ENCODE measurements at regions not wholly inside any gene's neighbourhood (a gene's known extent, or its start where the extent isn't known, plus 50 kb on each side); places are given as distances from the start of the nearest gene placed in this dataset.

DNA sequence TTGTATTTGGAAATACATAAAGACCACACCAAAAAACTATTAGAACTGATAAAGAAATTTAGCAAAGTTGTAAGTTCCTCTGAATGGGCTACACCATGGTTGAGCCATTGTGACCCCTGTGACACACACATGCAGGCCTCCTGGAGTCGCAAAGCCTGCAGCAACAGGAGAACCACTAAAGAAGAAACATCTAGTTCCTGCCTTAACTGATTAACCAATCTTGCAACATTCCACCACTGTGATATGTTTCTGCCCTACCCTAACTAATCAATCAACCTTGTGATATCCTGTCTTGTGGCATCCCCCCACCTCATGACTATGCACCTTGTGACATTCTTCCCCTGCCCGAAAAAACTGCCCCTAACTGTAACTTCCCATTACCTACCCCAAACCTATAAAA is 401.8 kb downstream of the PRDM5 start:
- intact Hi-C loops (cut with DNase I, micrococcal nuclease), result no loop called here
- Mint-ChIP-seq H3K4me1 (no peaks in the 10 kb centered on the region), H3K4me3 (no peak overlapping the region), H3K27me3 (peaks cover 2% of the 10 kb centered on the region), H3K36me3 (ENCODE audit: low read depth) (no peaks in the 10 kb centered on the region), H3K9me3 (ENCODE audit: low read depth) (no peaks in the 10 kb centered on the region), H3K27ac (no peak overlapping the region)
- CTCF ChIA-PET, result no interaction called here
- ATAC-seq (no peak), DNase-seq (no peak)
- POLR2A ChIA-PET, result no interaction called here

DNA sequence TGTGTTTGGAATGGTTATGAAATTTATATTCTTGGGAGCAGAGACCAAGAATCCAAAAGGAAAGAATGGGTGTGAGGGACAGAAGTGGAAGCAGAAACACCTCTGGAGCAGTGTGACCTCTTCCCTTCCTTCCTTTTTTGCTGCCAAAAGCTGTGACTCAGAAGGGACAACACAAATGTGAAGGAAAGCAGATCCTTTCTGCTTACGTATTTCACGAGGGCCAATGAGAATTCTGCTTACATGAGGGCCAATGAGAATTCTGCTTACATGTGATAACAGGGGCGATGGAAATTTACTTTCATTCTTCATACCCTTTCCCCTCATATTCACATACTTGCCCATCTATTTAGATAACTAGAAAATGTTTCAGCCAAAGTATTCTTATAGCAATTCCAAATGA is 404.6 kb downstream of the PRDM5 start:
- intact Hi-C loops (cut with DNase I, micrococcal nuclease), result no loop called here
- no peaks in the 10 kb centered on the region for H3K4me1 Mint-ChIP-seq
- peaks cover 2% of the 10 kb centered on the region for H3K27me3 Mint-ChIP-seq
- ChIA-PET POLR2A (no interaction called here), CTCF (no interaction called here)
- no peaks in the 10 kb centered on the region for H3K36me3 Mint-ChIP-seq (ENCODE audit: low read depth)
- DNase-seq, result no peak
- no peaks in the 10 kb centered on the region for H3K9me3 Mint-ChIP-seq (ENCODE audit: low read depth)
- H3K4me3 Mint-ChIP-seq, result no peak overlapping the region
- no peak for ATAC-seq
- H3K27ac Mint-ChIP-seq, result no peak overlapping the region

GRCh38 chr4:120509719-120510118 is 412.8 kb downstream of the PRDM5 start:
- ATAC-seq (no peak), DNase-seq (no peak)
- no peak overlapping the region for H3K27ac Mint-ChIP-seq
- intact Hi-C loops (cut with DNase I, micrococcal nuclease), result no loop called here
- ChIA-PET POLR2A (no interaction called here), CTCF (no interaction called here)
- peaks cover 3% of the 10 kb centered on the region for H3K9me3 Mint-ChIP-seq (ENCODE audit: low read depth)
- peaks cover 2% of the 10 kb centered on the region for H3K27me3 Mint-ChIP-seq
- H3K4me1 Mint-ChIP-seq, result no peaks in the 10 kb centered on the region
- no peak overlapping the region for H3K4me3 Mint-ChIP-seq
- no peaks in the 10 kb centered on the region for H3K36me3 Mint-ChIP-seq (ENCODE audit: low read depth)

GRCh38 chr4:120509222-120509621 is 413.3 kb downstream of the PRDM5 start:
- intact Hi-C loops (cut with DNase I, micrococcal nuclease), result no loop called here
- H3K4me3 Mint-ChIP-seq, result no peak overlapping the region
- ATAC-seq, result no peak

DNA sequence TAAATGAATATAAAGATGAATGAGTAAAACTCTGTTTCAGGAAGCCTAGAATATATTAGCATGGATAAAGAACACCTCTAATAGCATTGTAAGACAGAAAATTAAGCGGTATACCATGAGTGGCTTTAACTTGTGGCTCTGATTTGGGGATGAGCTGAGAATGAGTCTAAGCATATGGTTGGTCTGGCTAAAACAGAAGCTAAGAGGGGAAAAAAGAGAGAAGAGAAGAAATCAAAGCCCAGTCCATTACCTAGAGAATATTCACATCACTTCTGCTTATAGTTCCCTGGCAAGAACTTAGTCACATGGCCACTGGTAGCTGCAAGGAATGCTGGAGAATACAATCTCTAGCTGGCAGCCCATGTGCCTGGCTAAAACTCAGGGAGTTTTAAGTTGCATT is 414.5 kb downstream of the PRDM5 start:
- POLR2A ChIA-PET, result no interaction called here
- Mint-ChIP-seq H3K36me3 (ENCODE audit: low read depth) (no peaks in the 10 kb centered on the region), H3K9me3 (ENCODE audit: low read depth) (peaks cover 3% of the 10 kb centered on the region), H3K27me3 (peaks cover 2% of the 10 kb centered on the region), H3K4me3 (no peak overlapping the region), H3K27ac (no peak overlapping the region), H3K4me1 (no peaks in the 10 kb centered on the region)
- DNase-seq, result no peak
- ATAC-seq, result no peak
- CTCF ChIA-PET, result no interaction called here
- intact Hi-C loops (cut with DNase I, micrococcal nuclease), result no loop called here

More at GRCh38 chr4:120509222-120509621, 413.3 kb downstream of the PRDM5 start:
- peaks cover 2% of the 10 kb centered on the region for H3K27me3 Mint-ChIP-seq
- no peak overlapping the region for H3K27ac Mint-ChIP-seq
- H3K9me3 Mint-ChIP-seq (ENCODE audit: low read depth), result peaks cover 3% of the 10 kb centered on the region
- no peaks in the 10 kb centered on the region for H3K36me3 Mint-ChIP-seq (ENCODE audit: low read depth)
- no peaks in the 10 kb centered on the region for H3K4me1 Mint-ChIP-seq
- POLR2A ChIA-PET, result no interaction called here
- CTCF ChIA-PET, result no interaction called here
- no peak for DNase-seq

GRCh38 chr4:120506536-120506935 is 416.0 kb downstream of the PRDM5 start:
- intact Hi-C loops (cut with DNase I, micrococcal nuclease), result no loop called here
- Mint-ChIP-seq H3K36me3 (ENCODE audit: low read depth) (no peaks in the 10 kb centered on the region), H3K4me3 (no peak overlapping the region), H3K27ac (no peak overlapping the region), H3K4me1 (no peaks in the 10 kb centered on the region), H3K27me3 (peaks cover 2% of the 10 kb centered on the region), H3K9me3 (ENCODE audit: low read depth) (peaks cover 5% of the 10 kb centered on the region)
- ChIA-PET POLR2A (no interaction called here), CTCF (no interaction called here)
- ATAC-seq (no peak), DNase-seq (no peak)

DNA sequence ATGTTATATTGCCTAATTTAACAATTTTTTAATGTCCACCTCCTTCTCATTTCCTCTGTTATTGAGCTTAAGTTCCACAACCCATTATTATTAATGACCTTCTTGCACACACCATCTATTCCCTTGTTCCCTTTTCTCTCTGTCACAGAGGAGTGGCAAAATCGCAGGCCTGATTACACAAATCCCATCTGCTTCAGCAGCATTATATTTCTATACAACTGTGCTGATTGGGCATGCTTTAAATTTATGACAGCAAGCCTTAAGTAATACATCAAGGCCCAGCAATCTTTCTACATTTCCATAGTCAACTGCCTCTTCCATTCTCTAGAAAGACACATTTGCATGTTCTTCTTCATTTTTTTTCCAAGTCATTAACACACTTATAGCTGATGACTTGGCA is 423.8 kb downstream of the PRDM5 start:
- ChIA-PET POLR2A (no interaction called here), CTCF (no interaction called here)
- Mint-ChIP-seq H3K27me3 (no peaks in the 10 kb centered on the region), H3K27ac (no peak overlapping the region), H3K36me3 (ENCODE audit: low read depth) (no peaks in the 10 kb centered on the region), H3K9me3 (ENCODE audit: low read depth) (peaks cover 4% of the 10 kb centered on the region), H3K4me1 (no peaks in the 10 kb centered on the region), H3K4me3 (no peak overlapping the region)
- intact Hi-C loops (cut with DNase I, micrococcal nuclease), result no loop called here
- ATAC-seq (no peak), DNase-seq (no peak)

DNA sequence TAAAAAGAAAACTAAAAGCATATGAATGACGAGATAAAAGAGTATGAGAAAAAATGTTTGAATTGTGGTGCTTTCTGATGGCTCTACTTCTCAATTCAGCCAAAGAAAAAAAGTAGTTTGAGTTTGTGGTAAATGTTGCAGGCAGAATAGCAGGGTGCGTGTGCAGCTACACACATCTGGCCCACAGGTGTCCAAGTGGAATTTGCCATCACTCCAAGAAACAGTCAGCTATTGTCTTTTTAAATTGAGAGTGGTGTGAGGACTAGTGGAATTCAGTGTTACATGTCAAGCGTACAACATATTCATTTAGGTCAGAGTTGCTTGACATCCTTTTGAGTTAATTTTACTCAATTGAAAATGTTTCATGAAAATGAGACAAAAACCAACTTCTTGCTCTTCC is 424.8 kb upstream of the MAD2L1 start:
- Mint-ChIP-seq H3K36me3 (ENCODE audit: low read depth) (no peaks in the 10 kb centered on the region), H3K4me1 (no peaks in the 10 kb centered on the region)
- CTCF ChIA-PET, result interaction anchor here (0.6 kb wide), 1 partner anchor 481 kb away, joined by 4 read pairs; no protein-coding TSS in a partner anchor

DNA sequence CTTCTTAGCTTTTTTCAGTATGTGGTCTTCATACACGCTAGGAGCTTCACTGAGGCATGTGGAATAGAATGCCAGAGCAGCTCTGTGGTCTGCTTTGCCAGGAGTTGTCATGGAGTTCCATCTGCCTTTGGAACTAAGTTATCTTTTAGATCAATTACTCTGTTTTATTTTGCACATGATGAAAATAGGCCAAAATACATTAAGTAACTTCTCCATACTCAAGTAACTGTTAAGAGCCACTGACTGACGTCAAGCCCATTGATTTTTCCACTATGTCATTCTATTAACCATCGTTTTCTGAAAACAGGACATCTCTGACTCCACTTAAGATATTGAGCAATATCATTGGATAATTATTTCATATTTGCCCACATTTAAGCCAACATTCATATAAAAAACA is 415.1 kb upstream of the MAD2L1 start:
- Mint-ChIP-seq H3K9me3 (ENCODE audit: low read depth) (no peaks in the 10 kb centered on the region), H3K4me3 (no peak overlapping the region), H3K36me3 (ENCODE audit: low read depth) (no peaks in the 10 kb centered on the region), H3K27me3 (peaks cover 3% of the 10 kb centered on the region), H3K27ac (no peak overlapping the region), H3K4me1 (no peaks in the 10 kb centered on the region)
- POLR2A ChIA-PET, result no interaction called here
- intact Hi-C loops (cut with DNase I, micrococcal nuclease), result no loop called here
- no peak for DNase-seq
- CTCF ChIA-PET, result no interaction called here
- no peak for ATAC-seq

More for the DNA sequence above, 424.8 kb upstream of the MAD2L1 start:
- POLR2A ChIA-PET, result no interaction called here
- H3K4me3 Mint-ChIP-seq, result no peak overlapping the region
- ATAC-seq (no peak), DNase-seq (no peak)
- H3K9me3 Mint-ChIP-seq (ENCODE audit: low read depth), result peaks cover 3% of the 10 kb centered on the region
- H3K27me3 Mint-ChIP-seq, result no peaks in the 10 kb centered on the region
- intact Hi-C loops (cut with DNase I, micrococcal nuclease), result no loop called here
- no peak overlapping the region for H3K27ac Mint-ChIP-seq

DNA sequence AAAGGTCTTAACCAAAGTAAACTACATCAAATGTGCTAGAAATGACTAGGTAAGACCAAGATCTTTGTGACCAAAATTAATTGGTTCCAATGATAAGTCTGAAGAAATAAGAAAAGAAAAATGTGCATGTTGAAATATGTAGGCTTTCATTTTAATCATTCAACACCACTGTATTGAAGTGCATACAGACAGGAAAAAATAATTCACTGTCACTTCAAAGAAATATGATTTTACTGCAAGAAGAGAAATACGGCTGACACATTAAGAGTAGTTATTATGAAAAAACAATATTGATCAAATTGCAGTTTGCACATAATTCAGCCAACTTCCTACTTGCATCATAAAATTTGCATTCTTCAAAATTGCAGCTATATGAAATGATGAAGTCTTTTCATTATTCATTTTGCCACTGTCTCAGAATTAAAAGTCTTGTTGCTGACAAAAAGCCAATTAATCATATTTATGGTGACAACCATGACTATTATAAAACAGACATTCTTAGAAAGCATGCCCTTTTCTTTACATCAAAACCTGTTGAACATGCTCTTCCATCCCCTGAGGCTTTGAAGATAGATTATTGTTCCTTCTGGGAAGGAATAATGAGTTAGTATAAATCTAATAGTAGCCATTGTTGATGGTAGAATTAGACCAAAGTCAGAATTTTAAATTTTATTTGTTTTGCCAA is 405.9 kb upstream of the MAD2L1 start:
- Mint-ChIP-seq H3K9me3 (ENCODE audit: low read depth) (no peaks in the 10 kb centered on the region), H3K36me3 (ENCODE audit: low read depth) (no peaks in the 10 kb centered on the region), H3K4me1 (no peaks in the 10 kb centered on the region), H3K4me3 (no peak overlapping the region), H3K27me3 (no peaks in the 10 kb centered on the region), H3K27ac (no peak overlapping the region)
- DNase-seq, result no peak
- ATAC-seq, result no peak
- ChIA-PET CTCF (no interaction called here), POLR2A (no interaction called here)
- intact Hi-C loops (cut with DNase I, micrococcal nuclease), result no loop called here

DNA sequence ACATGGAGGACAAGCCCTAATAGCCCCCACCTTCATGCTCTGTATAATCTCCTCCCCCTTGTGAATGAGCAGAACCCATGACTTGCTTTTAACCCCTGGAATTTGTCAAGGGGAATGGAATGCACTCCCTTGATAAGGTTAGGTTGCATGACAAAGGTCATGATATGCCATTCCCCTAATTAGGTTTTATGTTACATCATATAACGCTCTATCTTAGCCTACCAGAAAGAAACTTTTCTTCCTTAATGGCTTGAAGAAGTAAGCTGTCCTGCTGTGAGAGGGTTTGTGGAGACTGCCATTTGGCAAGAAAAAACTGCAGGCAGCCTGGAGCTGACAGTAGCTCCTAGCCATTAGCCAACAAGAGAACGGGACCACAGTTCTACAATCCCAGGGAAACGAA is 399.8 kb upstream of the MAD2L1 start:
- H3K27me3 Mint-ChIP-seq, result peaks cover 4% of the 10 kb centered on the region
- ChIA-PET CTCF (no interaction called here), POLR2A (no interaction called here)
- no peaks in the 10 kb centered on the region for H3K36me3 Mint-ChIP-seq (ENCODE audit: low read depth)
- DNase-seq, result no peak
- H3K4me1 Mint-ChIP-seq, result no peaks in the 10 kb centered on the region
- no peak for ATAC-seq
- intact Hi-C loops (cut with DNase I, micrococcal nuclease), result no loop called here
- H3K9me3 Mint-ChIP-seq (ENCODE audit: low read depth), result peaks cover 4% of the 10 kb centered on the region
- no peak overlapping the region for H3K27ac Mint-ChIP-seq
- H3K4me3 Mint-ChIP-seq, result no peak overlapping the region

- Mint-ChIP-seq H3K9me3 (ENCODE audit: low read depth) (no peaks in the 10 kb centered on the region), H3K4me1 (no peaks in the 10 kb centered on the region), H3K36me3 (ENCODE audit: low read depth) (no peaks in the 10 kb centered on the region), H3K4me3 (no peak overlapping the region), H3K27me3 (peaks cover 5% of the 10 kb centered on the region), H3K27ac (no peak overlapping the region)
- DNase-seq (no peak), ATAC-seq (no peak)
- intact Hi-C loops (cut with DNase I, micrococcal nuclease), result no loop called here
- POLR2A ChIA-PET, result no interaction called here
- CTCF ChIA-PET, result no interaction called here
Observed at GRCh38 chr4:120454788-120455187, 388.1 kb upstream of the MAD2L1 start.

DNA sequence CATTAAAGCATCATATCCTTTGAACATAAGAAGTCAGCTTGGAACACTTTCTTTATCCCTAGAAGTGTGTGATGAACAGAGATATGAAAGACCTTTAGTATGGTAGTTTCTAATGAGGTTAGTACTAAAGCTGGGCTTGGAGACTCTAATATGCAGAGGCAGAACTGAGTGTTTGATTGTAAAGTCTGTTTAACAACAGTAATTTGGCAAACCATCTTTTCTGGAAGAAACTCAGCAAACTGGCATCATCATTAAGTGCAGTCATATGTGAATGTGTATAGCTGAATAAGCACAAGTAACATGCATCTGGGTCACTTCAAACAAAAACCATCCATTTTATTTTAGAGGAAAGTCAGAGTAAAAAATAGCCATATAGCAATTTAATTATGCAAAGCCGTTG is 385.9 kb upstream of the MAD2L1 start:
- no peaks in the 10 kb centered on the region for H3K36me3 Mint-ChIP-seq (ENCODE audit: low read depth)
- no peaks in the 10 kb centered on the region for H3K4me1 Mint-ChIP-seq
- H3K9me3 Mint-ChIP-seq (ENCODE audit: low read depth), result no peaks in the 10 kb centered on the region
- peaks cover 10% of the 10 kb centered on the region for H3K27me3 Mint-ChIP-seq
- intact Hi-C loops (cut with DNase I, micrococcal nuclease), result no loop called here
- no peak overlapping the region for H3K4me3 Mint-ChIP-seq
- CTCF ChIA-PET, result no interaction called here
- DNase-seq, result no peak
- POLR2A ChIA-PET, result no interaction called here
- no peak overlapping the region for H3K27ac Mint-ChIP-seq
- ATAC-seq, result no peak

Measured in activated CD4-positive, alpha-beta T cell treated with anti-CD3 and anti-CD28 coated beads for 36 hours (primary cell).